GM19463 (cell line): ENCODE measurements at regions not wholly inside any gene's neighbourhood (a gene's known extent, or its start where the extent isn't known, plus 50 kb on each side); places are given as distances from the start of the nearest gene placed in this dataset.
"Not testable (repeated sequence)": the region's sequence is repeated elsewhere in the genome, so short reads cannot be mapped to it uniquely, and the experiment has no call there.

Experiments used
- ATAC-seq: cut with Tn5 transposase; IDR thresholded peaks from one replicate; pipeline ENCODE4 v1.9.1; 2021; ENCODE audit warnings: mild to moderate bottlenecking, moderate library complexity; ENCODE audit not compliant: unreplicated experiment

- no peak for ATAC-seq
These were observed 1413.2 kb upstream of the MAP3K7 start for GRCh38 chr6:92000112-92000511.

GRCh38 chr6:91994787-91995186 lies 1407.9 kb upstream of the MAP3K7 start:
- ATAC-seq = no peak

DNA sequence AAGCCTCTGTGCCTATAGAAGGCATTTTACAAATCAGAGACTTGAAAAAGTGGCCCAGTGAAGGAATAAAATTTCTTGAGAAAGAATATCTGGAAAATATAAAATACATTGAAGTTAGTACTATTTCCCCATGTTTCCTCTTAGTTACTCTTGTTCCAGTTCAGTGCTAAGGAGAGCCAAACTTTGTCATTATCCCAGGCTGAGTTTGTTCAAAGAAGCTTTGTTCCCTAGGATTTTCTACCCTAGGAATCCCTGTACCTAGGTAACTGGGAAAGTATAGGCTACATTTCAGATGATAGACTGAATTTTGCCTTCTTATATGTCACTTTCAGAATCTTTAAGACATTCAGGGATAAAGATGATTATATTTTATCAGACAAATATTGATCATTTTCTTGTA lies 1395.7 kb upstream of the MAP3K7 start:
- ATAC-seq = no peak

DNA sequence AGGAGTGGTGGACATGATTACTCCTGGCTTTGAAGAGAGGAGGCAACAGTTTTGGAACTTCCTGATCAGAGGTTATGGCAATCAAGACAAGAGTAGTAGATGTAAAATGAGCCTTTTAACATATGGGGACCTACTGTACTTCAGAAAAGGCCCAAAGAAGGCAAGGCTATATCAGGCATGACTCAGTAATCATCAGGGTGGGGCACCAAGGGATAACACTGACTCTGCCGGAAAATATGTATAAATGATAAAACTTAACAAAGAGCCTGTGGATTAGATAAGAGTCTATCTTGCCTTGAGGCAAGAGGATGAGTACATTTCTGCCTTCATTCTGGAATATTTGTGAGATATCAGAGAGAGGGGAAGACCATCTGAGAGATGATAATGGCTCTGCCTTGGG lies 1389.9 kb upstream of the MAP3K7 start:
- ATAC-seq = no peak

DNA sequence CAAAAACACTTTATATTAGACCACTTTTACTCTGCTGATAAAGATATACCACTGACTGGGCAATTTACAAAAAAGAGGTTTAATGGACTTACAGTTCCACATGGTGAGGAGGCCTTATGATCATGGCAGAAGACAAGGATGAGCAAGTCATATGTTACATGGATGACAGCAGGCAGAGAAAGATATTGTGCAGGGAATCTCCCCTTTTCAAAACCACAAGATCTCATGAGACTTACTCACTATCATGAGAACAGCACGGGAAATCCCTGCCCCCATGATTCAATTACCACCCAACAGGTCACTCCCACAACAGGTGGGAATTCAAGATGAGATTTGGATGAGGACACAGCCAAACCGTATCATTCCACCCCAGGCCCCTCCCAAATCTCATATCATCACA lies 1383.8 kb upstream of the MAP3K7 start:
- ATAC-seq = no peak

GRCh38 chr6:91965872-91966271 lies 1379.0 kb upstream of the MAP3K7 start:
- no peak for ATAC-seq

DNA sequence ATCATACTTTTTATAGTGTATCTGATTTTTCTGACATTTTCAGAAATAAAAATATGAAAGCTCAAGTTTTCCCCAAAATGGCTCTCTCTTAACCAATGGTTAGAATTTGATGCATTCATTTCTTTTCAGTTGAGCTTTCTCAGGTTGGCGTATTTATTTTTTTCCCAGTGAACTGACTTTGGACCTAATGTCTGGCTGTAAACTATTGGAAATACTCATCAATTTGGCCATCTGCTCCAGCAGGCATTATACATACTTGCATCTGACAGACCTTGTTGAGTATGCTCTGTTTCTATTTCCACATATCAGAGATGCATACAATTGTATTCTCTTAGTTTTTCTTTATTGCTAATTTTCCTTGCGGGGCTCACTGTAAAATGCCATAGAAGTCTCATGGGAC lies 1374.8 kb upstream of the MAP3K7 start:
- ATAC-seq = no peak

GRCh38 chr6:91961236-91961635 lies 1374.4 kb upstream of the MAP3K7 start:
- ATAC-seq = no peak

DNA sequence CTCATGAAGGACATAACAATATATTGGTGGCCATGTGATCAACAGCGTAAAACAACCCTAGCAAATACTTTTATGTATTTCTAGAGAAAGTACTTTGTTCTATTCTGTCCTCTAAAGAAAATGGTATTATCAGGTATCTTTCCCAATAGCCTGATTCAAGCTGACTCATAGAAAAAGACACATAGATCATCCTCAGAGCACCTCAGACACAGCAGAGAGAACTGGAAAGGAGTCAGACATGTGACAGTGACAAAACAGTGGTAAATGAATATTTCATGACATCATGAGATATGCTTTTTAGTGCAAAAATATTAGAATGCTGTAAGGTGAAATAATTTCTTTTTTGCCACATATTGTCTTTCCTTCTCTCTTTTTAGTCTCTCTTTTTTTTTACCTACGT lies 1355.0 kb upstream of the MAP3K7 start:
- ATAC-seq = no peak

DNA sequence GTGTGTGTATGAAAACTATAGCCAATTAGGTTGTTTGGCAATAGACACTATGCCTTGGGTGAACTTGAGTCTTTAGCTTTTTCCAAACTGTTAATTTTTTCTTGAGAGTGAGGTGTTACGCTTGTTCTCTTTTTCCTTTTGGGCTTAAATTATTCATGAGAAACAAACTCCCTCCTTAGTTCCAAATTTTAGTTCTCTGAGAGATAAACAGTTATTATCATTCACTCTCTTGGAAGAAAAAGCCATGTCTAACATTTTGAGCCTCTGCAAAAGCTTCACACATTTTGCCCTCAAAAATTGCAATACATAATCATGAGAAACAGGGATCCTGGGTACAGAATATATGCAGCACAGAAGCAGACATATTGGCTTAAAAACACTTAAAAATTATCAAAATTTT lies 1353.9 kb upstream of the MAP3K7 start:
- no peak for ATAC-seq

GRCh38 chr6:91926827-91927226 lies 1340.0 kb upstream of the MAP3K7 start:
- ATAC-seq = no peak

DNA sequence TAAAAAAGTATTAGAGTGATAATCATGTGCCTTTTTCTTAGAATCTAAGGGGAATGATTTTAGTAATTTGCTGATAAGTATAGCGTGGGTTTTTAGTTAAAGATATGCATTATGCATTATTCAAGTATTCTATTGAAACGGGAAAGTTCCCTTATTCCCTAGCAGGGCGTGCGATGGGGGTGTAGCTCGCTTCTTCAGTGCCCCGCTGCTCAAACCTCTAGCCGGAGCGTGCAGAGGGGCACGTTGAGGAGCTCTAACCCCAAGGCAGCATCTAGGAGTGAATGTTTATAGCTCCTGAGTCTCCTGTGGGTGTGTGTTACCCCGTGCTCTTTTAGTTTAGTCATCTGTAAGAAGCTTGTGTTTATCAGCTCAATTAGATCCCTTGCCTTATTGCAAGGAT lies 1339.5 kb upstream of the MAP3K7 start:
- no peak for ATAC-seq

- no peak for ATAC-seq
These were observed 1325.1 kb upstream of the MAP3K7 start for GRCh38 chr6:91911945-91912344.

DNA sequence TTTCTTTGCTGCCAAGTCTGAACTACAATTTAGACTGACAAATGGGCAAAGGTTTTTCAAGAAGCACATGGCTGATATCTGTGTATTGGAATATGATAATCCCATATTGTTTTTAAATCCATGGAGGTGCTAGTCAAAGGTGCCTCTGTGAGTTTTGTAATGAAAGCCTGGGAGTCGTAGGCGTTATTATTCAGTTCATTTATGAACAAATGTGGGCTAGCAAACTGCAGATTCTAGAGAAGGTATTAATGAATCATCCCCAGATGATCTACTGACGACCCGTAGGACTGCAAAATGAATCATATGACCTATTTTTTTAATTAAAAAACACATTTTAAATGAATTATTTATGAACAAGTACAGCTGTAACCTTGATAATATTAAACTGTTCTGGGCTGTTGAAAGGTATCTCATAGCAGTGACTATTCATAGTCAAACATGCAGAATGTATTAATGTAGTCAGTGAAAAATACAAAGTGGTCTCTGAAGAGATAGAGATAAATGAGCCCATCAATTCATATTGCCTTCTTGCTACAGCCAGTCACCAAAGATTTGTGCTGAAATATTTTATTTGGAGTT lies 1317.8 kb upstream of the MAP3K7 start:
- ATAC-seq = no peak

GRCh38 chr6:91895599-91896285 lies 1308.9 kb upstream of the MAP3K7 start:
- no peak for ATAC-seq

- ATAC-seq = no peak
These were observed 1299.4 kb upstream of the MAP3K7 start for GRCh38 chr6:91886183-91886795.

DNA sequence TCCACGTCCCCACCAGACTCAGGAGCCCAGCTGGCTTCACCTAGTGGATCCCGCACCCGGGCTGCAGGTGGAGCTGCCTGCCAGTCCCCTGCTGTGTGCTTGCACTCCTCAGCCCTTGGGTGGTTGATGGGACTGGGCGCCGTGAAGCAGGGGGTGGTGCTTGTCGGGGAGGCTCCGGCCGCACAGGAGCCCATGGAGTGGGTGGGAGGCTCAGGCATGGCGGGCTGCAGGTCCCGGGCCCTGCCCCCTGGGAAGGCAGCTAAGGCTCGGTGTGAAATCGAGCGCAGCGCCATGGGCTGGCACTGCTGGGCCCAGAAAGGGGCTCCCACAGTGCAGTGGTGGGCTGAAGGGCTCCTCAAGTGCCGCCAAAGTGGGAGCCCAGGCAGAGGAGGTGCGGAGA lies 1294.9 kb upstream of the MAP3K7 start:
- ATAC-seq = not testable (repeated sequence)

GRCh38 chr6:91879386-91879995 lies 1292.6 kb upstream of the MAP3K7 start:
- no peak for ATAC-seq

GRCh38 chr6:91877994-91878393 lies 1291.1 kb upstream of the MAP3K7 start:
- no peak for ATAC-seq

- no peak for ATAC-seq
These were observed 1288.1 kb upstream of the MAP3K7 start for GRCh38 chr6:91874971-91875370.

GRCh38 chr6:91868539-91869202 lies 1281.8 kb upstream of the MAP3K7 start:
- ATAC-seq = no peak

GRCh38 chr6:91865889-91866288 lies 1279.0 kb upstream of the MAP3K7 start:
- ATAC-seq = no peak
